ENCODE measurements at regions not wholly inside any gene's neighbourhood (a gene's known extent, or its start where the extent isn't known, plus 50 kb on each side); places are given as distances from the start of the nearest gene placed in this dataset.

DNA sequence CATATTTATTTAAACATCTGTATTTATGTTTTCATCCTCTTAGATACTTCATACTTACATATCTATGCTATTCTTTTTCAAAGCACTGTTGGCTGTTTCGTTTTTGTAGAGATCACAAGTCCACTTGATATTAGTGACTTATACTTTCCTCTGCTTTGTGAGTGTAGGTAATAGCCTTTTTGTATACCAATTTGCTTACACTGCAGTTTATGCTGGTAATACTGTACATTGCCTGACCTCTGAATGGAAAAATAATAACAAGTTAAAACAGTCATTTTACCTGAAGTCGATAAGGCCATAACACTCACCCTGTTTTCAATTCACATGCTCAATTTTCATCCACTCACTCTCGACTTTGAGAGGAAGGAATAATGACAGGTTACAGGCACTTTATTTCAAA, 89.9 kb upstream of the NANOGP8 start:
- no peak for TF ChIP-seq POLR2A (IDR thresholded peaks at IDR 0.05; ENCODE audit: low read depth, low read length)
- no peak for TF ChIP-seq POLR2AphosphoS5 (IDR thresholded peaks at IDR 0.05; ENCODE audit: low read depth, low read length)
- TF ChIP-seq SPI1 (IDR thresholded peaks at IDR 0.05; ENCODE audit: low read depth, low read length), result no peak
- TF ChIP-seq TAF1 (IDR thresholded peaks at IDR 0.05; ENCODE audit: low read depth, low read length), result no peak
